Peyer's patch (tissue), 4 donors: ENCODE measurements at regions not wholly inside any gene's neighbourhood (a gene's known extent, or its start where the extent isn't known, plus 50 kb on each side); places are given as distances from the start of the nearest gene placed in this dataset.

ENCODE experiments used
- POLR2A ChIP-seq, 2 donors: fragments of 450-650 bp; IDR thresholded peaks; one replicate each; pipeline ENCODE4 v1.5.1; 2017; ENCODE audit warnings: antibody characterized with exemption in 2 of 2, mild to moderate bottlenecking in 2 of 2, moderate library complexity in 2 of 2
- TF ChIP-seq, protein P1 (sequence below), 6 experiments: fragments of 450-650 bp in 4 of 6; fragments of 200-600 bp in 2 of 6; sonication (generic) in 1 of 6; IDR thresholded peaks; one replicate each; pipeline ENCODE4 v1.5.1; 2017 to 2019; ENCODE audit warnings: antibody characterized with exemption in 6 of 6, mild to moderate bottlenecking in 3 of 6, moderate library complexity in 1 of 6

DNA sequence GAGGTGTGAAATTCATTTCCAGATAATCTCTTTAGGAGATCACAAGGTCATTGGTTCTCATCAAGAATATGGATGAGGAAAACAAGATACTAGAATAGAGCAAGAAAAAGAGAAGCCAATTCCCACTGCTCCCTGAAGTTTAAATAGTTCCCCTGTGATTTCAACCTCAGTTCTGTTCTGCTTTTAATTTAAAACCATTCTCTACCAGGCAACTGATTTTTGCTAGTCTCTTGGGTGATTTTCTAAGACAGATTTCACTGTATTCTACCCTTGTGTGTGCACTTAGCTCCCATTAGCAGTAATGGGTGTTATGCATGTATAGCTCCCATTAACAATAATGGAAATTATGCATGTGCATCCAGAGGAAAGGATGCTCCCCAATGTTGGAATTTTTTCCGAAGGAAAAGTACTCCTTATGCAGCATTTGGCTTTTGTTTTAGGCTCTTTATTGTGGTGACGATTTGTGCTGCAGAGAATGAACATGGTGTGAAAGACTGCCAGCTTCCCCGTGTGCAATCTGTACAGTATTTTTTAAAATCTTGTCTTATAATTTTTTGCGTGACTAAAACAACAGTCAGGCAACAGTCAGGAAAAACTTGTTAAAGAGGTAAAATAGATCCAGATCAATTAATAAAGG, 144.0 kb upstream of the ZRANB2 start:
- TF ChIP-seq, protein P1, sequence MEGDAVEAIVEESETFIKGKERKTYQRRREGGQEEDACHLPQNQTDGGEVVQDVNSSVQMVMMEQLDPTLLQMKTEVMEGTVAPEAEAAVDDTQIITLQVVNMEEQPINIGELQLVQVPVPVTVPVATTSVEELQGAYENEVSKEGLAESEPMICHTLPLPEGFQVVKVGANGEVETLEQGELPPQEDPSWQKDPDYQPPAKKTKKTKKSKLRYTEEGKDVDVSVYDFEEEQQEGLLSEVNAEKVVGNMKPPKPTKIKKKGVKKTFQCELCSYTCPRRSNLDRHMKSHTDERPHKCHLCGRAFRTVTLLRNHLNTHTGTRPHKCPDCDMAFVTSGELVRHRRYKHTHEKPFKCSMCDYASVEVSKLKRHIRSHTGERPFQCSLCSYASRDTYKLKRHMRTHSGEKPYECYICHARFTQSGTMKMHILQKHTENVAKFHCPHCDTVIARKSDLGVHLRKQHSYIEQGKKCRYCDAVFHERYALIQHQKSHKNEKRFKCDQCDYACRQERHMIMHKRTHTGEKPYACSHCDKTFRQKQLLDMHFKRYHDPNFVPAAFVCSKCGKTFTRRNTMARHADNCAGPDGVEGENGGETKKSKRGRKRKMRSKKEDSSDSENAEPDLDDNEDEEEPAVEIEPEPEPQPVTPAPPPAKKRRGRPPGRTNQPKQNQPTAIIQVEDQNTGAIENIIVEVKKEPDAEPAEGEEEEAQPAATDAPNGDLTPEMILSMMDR (IDR thresholded peaks at IDR 0.05): no peak
- no peak for TF ChIP-seq POLR2A (IDR thresholded peaks at IDR 0.05)
